Choroid plexus epithelial cell (primary cell): ENCODE measurements at regions not wholly inside any gene's neighbourhood (a gene's known extent, or its start where the extent isn't known, plus 50 kb on each side); places are given as distances from the start of the nearest gene placed in this dataset.

Experiments used
- DNase-seq: peaks from one replicate; pipeline ENCODE4 v3.0.0-alpha.2; 2010; ENCODE audit warnings: low read depth
- H3K4me3 ChIP-seq: 2 replicates; pipeline ENCODE4 v1.5.1; 2011; ENCODE audit warnings: low read depth, mild to moderate bottlenecking, control low read depth, low read length, moderate library complexity
- CTCF ChIP-seq: conservative IDR thresholded peaks from 2 replicates; pipeline ENCODE4 v1.5.1; 2011; ENCODE audit warnings: low read depth, mild to moderate bottlenecking, control low read depth, inconsistent platforms, low read length, moderate library complexity

- no peak overlapping the region for H3K4me3 ChIP-seq
- DNase-seq = no peak
- TF ChIP-seq CTCF = no peak
Measured at GRCh38 chr22:35138521-35138920, 72.6 kb downstream of the ISX start.

GRCh38 chr22:35140879-35141745, 75.2 kb downstream of the ISX start:
- DNase-seq = no peak
- H3K4me3 ChIP-seq = no peak overlapping the region
- TF ChIP-seq CTCF = no peak

- H3K4me3 ChIP-seq = no peak overlapping the region
- TF ChIP-seq CTCF = no peak
- DNase-seq = no peak
Measured at GRCh38 chr22:35148381-35148780, 82.4 kb downstream of the ISX start.

- TF ChIP-seq CTCF = no peak
- no peak overlapping the region for H3K4me3 ChIP-seq
- DNase-seq = no peak
Measured at GRCh38 chr22:35148866-35149548, 83.0 kb downstream of the ISX start.

GRCh38 chr22:35150183-35151107, 84.5 kb downstream of the ISX start:
- DNase-seq = peak; percentile 50
- peak; percentile 74 for TF ChIP-seq CTCF

GRCh38 chr22:35152316-35152715, 86.4 kb downstream of the ISX start:
- no peak overlapping the region for H3K4me3 ChIP-seq
- TF ChIP-seq CTCF = no peak
- DNase-seq = no peak

More at GRCh38 chr22:35150183-35151107, 84.5 kb downstream of the ISX start:
- H3K4me3 ChIP-seq = no peak overlapping the region
